SU-DHL-6 (cell line): ENCODE measurements at regions not wholly inside any gene's neighbourhood (a gene's known extent, or its start where the extent isn't known, plus 50 kb on each side); places are given as distances from the start of the nearest gene placed in this dataset.

Experiments
- H2AFZ ChIP-seq: fragments of 200-600 bp; sonication (generic); 2 replicates; pipeline ENCODE4 v1.6.1; 2014; ENCODE audit warnings: low read depth, mild to moderate bottlenecking, moderate library complexity, mixed read lengths, antibody characterized with exemption, low read length; ENCODE audit not compliant: severe bottlenecking
- H3F3A ChIP-seq: fragments of 200-600 bp; shearing (Covaris generic); 2 replicates; pipeline ENCODE4 v1.6.0; 2016; ENCODE audit warnings: antibody characterized with exemption, mild to moderate bottlenecking; ENCODE audit not compliant: insufficient read depth
- H3K27ac ChIP-seq: fragments of 200-600 bp; sonication (generic); 2 replicates; pipeline ENCODE4 v1.5.1; 2016; ENCODE audit warnings: low read depth, mild to moderate bottlenecking, low read length, moderate library complexity, mixed read lengths
- H3K27me3 ChIP-seq: fragments of 200-600 bp; sonication (generic), shearing (Covaris generic); 2 replicates; pipeline ENCODE4 v1.6.0; 2014; ENCODE audit warnings: mild to moderate bottlenecking, low read length
- H3K36me3 ChIP-seq: fragments of 200-600 bp; sonication (generic); 2 replicates; pipeline ENCODE4 v1.6.1; 2014; ENCODE audit warnings: mild to moderate bottlenecking, low read length, mixed read lengths
- H3K4me2 ChIP-seq: fragments of 300-600, 200-600 bp; shearing (Covaris generic), sonication (generic); 2 replicates; pipeline ENCODE4 v1.6.0; 2014; ENCODE audit warnings: low read length, low read depth, mild to moderate bottlenecking; ENCODE audit not compliant: poor library complexity, severe bottlenecking
- H3K4me3 ChIP-seq: fragments of 200-600 bp; sonication (generic); 2 replicates; pipeline ENCODE4 v1.5.1; 2014; ENCODE audit warnings: antibody characterized with exemption, low read length, mild to moderate bottlenecking, mixed read lengths; ENCODE audit not compliant: insufficient read depth, poor library complexity, severe bottlenecking
- H3K79me2 ChIP-seq: fragments of 200-600 bp; sonication (generic); 2 replicates; pipeline ENCODE4 v1.6.1; 2014; ENCODE audit warnings: mild to moderate bottlenecking, low read length, moderate library complexity; ENCODE audit not compliant: insufficient read depth
- H3K9ac ChIP-seq: fragments of 200-600 bp; sonication (generic); 2 replicates; pipeline ENCODE4 v1.7.0; 2014; ENCODE audit warnings: mild to moderate bottlenecking, low read length
- H3K9me2 ChIP-seq: fragments of 200-600 bp; sonication (generic); replicated peaks from 2 replicates; pipeline ENCODE4 v1.6.1; 2014; ENCODE audit warnings: low read length; ENCODE audit not compliant: insufficient read depth
- H3K9me3 ChIP-seq: fragments of 200-600 bp; sonication (generic); 2 replicates; pipeline ENCODE4 v1.6.1; 2014; ENCODE audit warnings: low read length, mixed read lengths; ENCODE audit not compliant: insufficient read depth
- H4K20me1 ChIP-seq: fragments of 200-600 bp; sonication (generic); 2 replicates; pipeline ENCODE4 v1.6.1; 2014; ENCODE audit warnings: low read depth, mild to moderate bottlenecking, antibody characterized with exemption, low read length, moderate library complexity, mixed read lengths
- CTCF ChIP-seq: fragments of 200-600 bp; sonication (generic); IDR thresholded peaks from one replicate; pipeline ENCODE4 v1.5.1; 2017; ENCODE audit warnings: antibody characterized with exemption, mild to moderate bottlenecking, low read length, moderate library complexity; ENCODE audit not compliant: insufficient read depth, poor library complexity, severe bottlenecking
- EZH2phosphoT487 ChIP-seq: fragments of 200-600 bp; sonication (generic), shearing (Covaris generic); conservative IDR thresholded peaks from 2 replicates; pipeline ENCODE4 v1.6.1; 2018; ENCODE audit warnings: mild to moderate bottlenecking, antibody characterized with exemption, low read length, moderate library complexity, mixed read lengths

DNA sequence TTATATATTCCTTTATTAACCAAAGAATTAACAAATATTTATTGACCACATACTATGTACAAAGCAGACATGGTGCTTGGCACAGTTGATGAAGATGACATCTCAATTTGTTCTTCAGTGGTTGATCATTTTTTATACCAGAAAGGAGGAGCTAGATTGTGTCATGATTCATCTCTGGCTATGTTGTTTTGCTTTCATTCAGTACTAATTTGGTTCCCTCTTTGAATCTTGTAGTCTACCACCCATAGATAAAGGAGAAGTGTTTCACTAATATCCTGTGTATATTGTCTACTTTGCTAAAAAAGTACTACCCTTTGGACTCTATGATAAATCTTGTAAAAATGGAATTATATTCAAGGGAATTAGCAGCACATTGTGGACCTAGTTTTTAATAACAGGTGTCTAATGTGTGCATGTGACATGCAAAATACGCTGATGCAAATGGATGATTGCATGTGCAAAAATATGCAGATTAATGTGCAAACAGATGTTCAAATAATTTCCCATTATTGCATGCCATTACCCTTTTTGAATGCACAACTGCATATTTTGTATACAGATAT, 313.2 kb upstream of the ZEB2 start:
- no peaks in the 10 kb centered on the region for H3K27me3 ChIP-seq
- H3K79me2 ChIP-seq, result no peaks in the 10 kb centered on the region
- H3F3A ChIP-seq, result no peaks in the 10 kb centered on the region
- H3K36me3 ChIP-seq, result no peaks in the 10 kb centered on the region
- no peak overlapping the region for H3K4me3 ChIP-seq
- H2AFZ ChIP-seq, result no peak overlapping the region
- TF ChIP-seq EZH2phosphoT487 (no peak), CTCF (no peak)
- H4K20me1 ChIP-seq, result no peaks in the 10 kb centered on the region
- H3K4me2 ChIP-seq, result no peak overlapping the region
- H3K9ac ChIP-seq, result no peak overlapping the region
- H3K9me2 ChIP-seq, result no peaks in the 10 kb centered on the region
- no peaks in the 10 kb centered on the region for H3K9me3 ChIP-seq
- H3K27ac ChIP-seq, result no peak overlapping the region

GRCh38 chr2:144832048-144832447, 312.1 kb upstream of the ZEB2 start:
- Histone ChIP-seq H2AFZ (no peak overlapping the region), H3K36me3 (no peaks in the 10 kb centered on the region), H3K9me2 (no peaks in the 10 kb centered on the region), H3K27me3 (no peaks in the 10 kb centered on the region), H3K79me2 (no peaks in the 10 kb centered on the region), H3K9me3 (no peaks in the 10 kb centered on the region), H3K9ac (no peak overlapping the region), H3F3A (no peaks in the 10 kb centered on the region), H3K27ac (no peak overlapping the region), H3K4me2 (no peak overlapping the region), H4K20me1 (no peaks in the 10 kb centered on the region), H3K4me3 (no peak overlapping the region)
- TF ChIP-seq CTCF, result no peak
- no peak for TF ChIP-seq EZH2phosphoT487

GRCh38 chr2:144830543-144830942, 310.6 kb upstream of the ZEB2 start:
- Histone ChIP-seq H3K79me2 (no peaks in the 10 kb centered on the region), H3K27ac (no peak overlapping the region), H3K27me3 (no peaks in the 10 kb centered on the region), H4K20me1 (no peaks in the 10 kb centered on the region), H3F3A (no peaks in the 10 kb centered on the region), H3K9ac (no peak overlapping the region), H3K9me2 (no peaks in the 10 kb centered on the region), H3K9me3 (no peaks in the 10 kb centered on the region), H2AFZ (no peak overlapping the region), H3K4me2 (no peak overlapping the region), H3K4me3 (no peak overlapping the region), H3K36me3 (no peaks in the 10 kb centered on the region)
- no peak for TF ChIP-seq CTCF
- no peak for TF ChIP-seq EZH2phosphoT487
